Kidney epithelial cell (primary cell): ENCODE measurements at regions not wholly inside any gene's neighbourhood (a gene's known extent, or its start where the extent isn't known, plus 50 kb on each side); places are given as distances from the start of the nearest gene placed in this dataset.

ENCODE experiments used
- DNase-seq: peaks from one replicate; pipeline ENCODE4 v3.0.0-alpha.2; 2010; ENCODE audit warnings: low read depth
- H3K27me3 ChIP-seq: 2 replicates; pipeline ENCODE4 v1.6.0; 2011; ENCODE audit warnings: low read length; ENCODE audit not compliant: control insufficient read depth, insufficient read depth
- H3K36me3 ChIP-seq: 2 replicates; pipeline ENCODE4 v1.5.1; 2011; ENCODE audit warnings: low read length; ENCODE audit not compliant: control insufficient read depth, insufficient read depth
- H3K4me3 ChIP-seq: 2 replicates; pipeline ENCODE4 v1.5.1; 2011; ENCODE audit warnings: low read depth, mild to moderate bottlenecking, control low read depth, low read length
- TF ChIP-seq, protein P1 (sequence below): IDR thresholded peaks from 2 replicates; pipeline ENCODE4 v1.5.1; 2011; ENCODE audit warnings: mild to moderate bottlenecking, moderate library complexity, low read length, control low read depth, inconsistent platforms; ENCODE audit not compliant: insufficient read depth, poor library complexity, severe bottlenecking

DNA sequence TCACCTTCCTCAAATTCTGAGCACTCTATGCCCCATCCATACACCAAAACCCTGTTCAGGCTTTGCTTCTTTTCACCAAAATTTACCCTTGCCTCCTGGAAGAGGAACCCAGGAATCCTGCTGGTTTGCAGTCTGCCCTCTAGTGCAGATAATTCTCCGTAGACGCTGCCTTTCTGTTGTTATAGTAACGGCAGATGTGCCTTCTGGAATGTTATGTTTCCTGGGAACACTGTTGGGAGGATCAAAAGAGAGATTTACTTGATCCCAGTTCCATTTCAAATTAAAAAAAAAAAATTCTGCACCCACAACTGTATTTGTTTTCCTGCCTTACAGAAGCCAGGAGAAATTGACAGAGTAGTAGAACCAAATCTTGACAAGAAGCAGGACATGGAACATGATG, 104.2 kb upstream of the RMST start:
- Histone ChIP-seq H3K4me3 (no peak overlapping the region), H3K36me3 (no peaks in the 10 kb centered on the region), H3K27me3 (no peaks in the 10 kb centered on the region)
- no peak for DNase-seq
- TF ChIP-seq, protein P1, sequence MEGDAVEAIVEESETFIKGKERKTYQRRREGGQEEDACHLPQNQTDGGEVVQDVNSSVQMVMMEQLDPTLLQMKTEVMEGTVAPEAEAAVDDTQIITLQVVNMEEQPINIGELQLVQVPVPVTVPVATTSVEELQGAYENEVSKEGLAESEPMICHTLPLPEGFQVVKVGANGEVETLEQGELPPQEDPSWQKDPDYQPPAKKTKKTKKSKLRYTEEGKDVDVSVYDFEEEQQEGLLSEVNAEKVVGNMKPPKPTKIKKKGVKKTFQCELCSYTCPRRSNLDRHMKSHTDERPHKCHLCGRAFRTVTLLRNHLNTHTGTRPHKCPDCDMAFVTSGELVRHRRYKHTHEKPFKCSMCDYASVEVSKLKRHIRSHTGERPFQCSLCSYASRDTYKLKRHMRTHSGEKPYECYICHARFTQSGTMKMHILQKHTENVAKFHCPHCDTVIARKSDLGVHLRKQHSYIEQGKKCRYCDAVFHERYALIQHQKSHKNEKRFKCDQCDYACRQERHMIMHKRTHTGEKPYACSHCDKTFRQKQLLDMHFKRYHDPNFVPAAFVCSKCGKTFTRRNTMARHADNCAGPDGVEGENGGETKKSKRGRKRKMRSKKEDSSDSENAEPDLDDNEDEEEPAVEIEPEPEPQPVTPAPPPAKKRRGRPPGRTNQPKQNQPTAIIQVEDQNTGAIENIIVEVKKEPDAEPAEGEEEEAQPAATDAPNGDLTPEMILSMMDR: no peak

DNA sequence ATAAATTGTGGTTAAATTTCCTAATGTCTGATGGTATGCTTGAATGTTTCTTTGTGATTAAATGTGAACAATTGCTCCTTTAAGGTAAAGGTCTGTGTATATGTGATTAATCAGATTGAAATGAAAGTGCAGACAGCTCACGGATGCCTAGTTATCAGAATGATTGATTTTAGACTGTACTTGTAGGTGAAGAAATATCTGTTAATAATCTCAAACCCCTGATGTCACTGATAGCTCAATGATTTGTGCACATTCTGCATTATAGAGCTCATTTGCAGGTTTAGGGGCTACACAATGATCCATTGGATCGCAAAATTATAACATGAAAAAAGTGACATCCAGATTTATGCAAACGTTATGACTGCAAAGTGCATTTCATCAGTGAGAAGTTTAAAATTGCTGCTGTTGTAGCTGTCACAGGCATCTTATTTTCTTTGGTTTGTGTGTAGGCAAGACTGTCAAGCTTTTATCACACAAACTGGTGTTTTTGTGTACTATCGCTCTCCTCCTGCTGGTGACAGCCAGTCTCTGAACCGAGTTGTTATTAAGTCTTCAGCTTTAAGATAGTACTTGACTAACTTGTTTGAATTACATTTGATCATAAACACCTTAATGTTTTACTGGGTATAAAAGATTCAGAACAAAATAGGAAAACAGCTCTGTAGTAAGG, 103.4 kb upstream of the RMST start:
- TF ChIP-seq, protein P1: no peak
- Histone ChIP-seq H3K27me3 (no peaks in the 10 kb centered on the region), H3K4me3 (no peak overlapping the region), H3K36me3 (no peaks in the 10 kb centered on the region)
- no peak for DNase-seq

DNA sequence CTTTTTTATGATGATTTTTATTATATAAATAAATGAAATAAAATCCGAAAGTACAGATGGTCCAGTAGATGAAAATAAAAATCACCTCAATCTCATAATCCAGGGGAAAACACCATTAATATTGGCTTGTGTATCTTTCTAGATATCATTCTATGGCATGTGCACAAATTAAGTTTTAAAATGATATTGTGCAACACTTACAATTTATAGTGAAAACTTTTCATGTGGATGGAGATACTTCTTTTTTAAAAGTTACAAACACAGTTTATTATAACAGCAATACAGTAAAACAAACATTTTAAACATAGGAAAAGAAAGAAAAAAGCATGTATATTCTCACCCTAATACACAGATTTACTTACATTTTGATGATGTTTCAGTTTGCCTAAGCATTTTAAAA, 98.9 kb upstream of the RMST start:
- TF ChIP-seq, protein P1: no peak
- no peaks in the 10 kb centered on the region for H3K36me3 ChIP-seq
- DNase-seq: no peak
- H3K4me3 ChIP-seq: no peak overlapping the region
- no peaks in the 10 kb centered on the region for H3K27me3 ChIP-seq

DNA sequence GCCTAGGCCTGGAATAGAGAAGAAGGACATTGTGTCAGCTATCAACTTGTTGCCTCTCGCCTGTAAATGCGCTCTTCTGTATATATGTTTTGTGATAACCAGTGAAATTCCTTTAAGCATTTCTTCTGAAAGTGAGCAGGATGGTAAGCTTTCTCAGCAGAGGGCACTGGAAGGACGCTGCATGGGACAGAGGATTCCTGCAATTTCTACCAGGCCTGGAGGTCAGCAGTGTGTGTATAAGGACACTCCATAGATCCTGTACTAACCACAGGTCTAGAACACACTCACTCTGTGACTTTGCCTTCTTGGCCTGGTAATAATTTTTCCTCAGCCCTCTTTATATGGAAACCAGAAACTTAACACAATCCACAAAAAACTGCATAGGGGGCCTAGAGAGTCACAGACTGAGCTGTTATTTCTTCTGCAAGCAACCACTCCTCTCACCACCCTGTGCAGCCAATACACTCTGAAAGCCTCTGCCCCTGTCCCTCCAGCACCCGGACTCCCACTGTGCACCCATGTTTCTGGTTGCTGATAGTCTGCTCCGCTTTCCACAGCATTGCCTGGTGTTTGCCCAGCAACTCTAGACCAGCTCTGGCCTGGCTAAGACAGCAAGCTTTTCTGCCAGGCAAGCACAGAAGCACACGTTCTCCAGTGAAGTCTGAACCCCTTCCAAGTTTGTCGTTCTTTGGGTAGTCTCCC, 94.0 kb upstream of the RMST start:
- Histone ChIP-seq H3K27me3 (no peaks in the 10 kb centered on the region), H3K4me3 (no peak overlapping the region), H3K36me3 (no peaks in the 10 kb centered on the region)
- TF ChIP-seq, protein P1: no peak
- DNase-seq: no peak

DNA sequence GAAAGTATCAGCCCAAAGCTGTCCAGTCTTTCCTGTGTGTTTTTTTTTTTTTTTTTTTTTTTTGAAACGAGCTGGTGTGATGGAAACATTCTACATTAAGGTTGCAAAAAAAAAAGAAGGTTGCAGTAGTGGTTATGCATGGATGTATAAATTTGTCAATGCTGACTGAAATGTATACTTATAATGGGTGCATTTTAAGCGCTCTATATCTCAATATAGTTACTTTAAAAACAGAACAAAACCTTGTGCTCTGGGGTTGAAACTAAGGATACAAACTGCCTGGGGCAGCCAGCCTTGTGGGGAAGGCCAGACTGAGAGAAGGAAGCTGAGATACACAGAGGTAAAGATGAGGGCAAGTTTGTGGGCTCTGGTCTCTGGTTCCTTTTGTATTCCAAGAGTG, 87.3 kb upstream of the RMST start:
- Histone ChIP-seq H3K4me3 (no peak overlapping the region), H3K27me3 (no peaks in the 10 kb centered on the region), H3K36me3 (no peaks in the 10 kb centered on the region)
- no peak for DNase-seq
- TF ChIP-seq, protein P1: no peak
